Astrocyte of the spinal cord (primary cell): ENCODE measurements at regions not wholly inside any gene's neighbourhood (a gene's known extent, or its start where the extent isn't known, plus 50 kb on each side); places are given as distances from the start of the nearest gene placed in this dataset.

Experiments
- DNase-seq: peaks from one replicate; pipeline ENCODE4 v3.0.0; 2011; ENCODE audit warnings: low read depth, low spot score
- H3K4me3 ChIP-seq: 2 replicates; pipeline ENCODE4 v1.5.1; 2011; ENCODE audit warnings: low read depth, mild to moderate bottlenecking, low read length, moderate library complexity
- CTCF ChIP-seq: IDR thresholded peaks from 2 replicates; pipeline ENCODE4 v1.5.1; 2012; ENCODE audit warnings: low read depth, mild to moderate bottlenecking, low read length, inconsistent platforms
- in situ Hi-C: cut with HindIII; loops from 2 replicates; pipeline ENCODE4 v1.10.0; 2017; ENCODE audit warnings: low sequenced_read_pairs

- no peak overlapping the region for H3K4me3 ChIP-seq
- in situ Hi-C loops = no loop called here
- DNase-seq = no peak
- no peak for TF ChIP-seq CTCF
Measured at GRCh38 chr2:236317938-236318396, 53.8 kb upstream of the ASB18 start.

- in situ Hi-C loops = no loop called here
- H3K4me3 ChIP-seq = no peak overlapping the region
- TF ChIP-seq CTCF = no peak
- no peak for DNase-seq
Measured at GRCh38 chr2:236318401-236318800, 54.2 kb upstream of the ASB18 start.

GRCh38 chr2:236319036-236319435 is 54.8 kb upstream of the ASB18 start:
- TF ChIP-seq CTCF = no peak
- no peak for DNase-seq
- no peak overlapping the region for H3K4me3 ChIP-seq
- in situ Hi-C loops = no loop called here

- no peak for TF ChIP-seq CTCF
- no peak overlapping the region for H3K4me3 ChIP-seq
- no peak for DNase-seq
- in situ Hi-C loops = no loop called here
Measured at GRCh38 chr2:236321415-236321814, 57.2 kb upstream of the ASB18 start.

GRCh38 chr2:236333417-236334121 is 69.4 kb upstream of the ASB18 start:
- TF ChIP-seq CTCF = no peak
- in situ Hi-C loops = no loop called here
- no peak for DNase-seq
- H3K4me3 ChIP-seq = no peak overlapping the region

GRCh38 chr2:236334122-236334876 is 70.1 kb upstream of the ASB18 start:
- TF ChIP-seq CTCF = no peak
- in situ Hi-C loops = no loop called here
- no peak for DNase-seq
- H3K4me3 ChIP-seq = no peak overlapping the region
